Liver (tissue), 8 donors: ENCODE measurements at regions not wholly inside any gene's neighbourhood (a gene's known extent, or its start where the extent isn't known, plus 50 kb on each side); places are given as distances from the start of the nearest gene placed in this dataset.

Experiments
- DNase-seq: peaks from one replicate; pipeline ENCODE4 v3.0.0-alpha.2; 2017; ENCODE audit warnings: low spot score
- H3K27ac ChIP-seq, 2 donors: one replicate each; pipeline ENCODE4 v1.7.0; 2013; ENCODE audit warnings: inconsistent platforms in 2 of 2, low read length in 2 of 2, control low read depth in 1 of 2, low read depth in 1 of 2, mild to moderate bottlenecking in 1 of 2
- H3K27me3 ChIP-seq, 4 donors: one replicate each; pipeline versions ENCODE4 v1.6.1 to v1.7.0; 2013; ENCODE audit warnings: low read length in 3 of 4, inconsistent platforms in 1 of 4, mild to moderate bottlenecking in 1 of 4, moderate library complexity in 1 of 4; ENCODE audit not compliant: control insufficient read depth in 4 of 4, insufficient read depth in 4 of 4
- H3K36me3 ChIP-seq, 4 donors: one replicate each; pipeline versions ENCODE4 v1.6.1 to v1.7.0; 2013; ENCODE audit warnings: low read length in 3 of 4, mild to moderate bottlenecking in 3 of 4, low read depth in 1 of 4, moderate library complexity in 1 of 4; ENCODE audit not compliant: control insufficient read depth in 4 of 4, insufficient read depth in 3 of 4
- H3K4me1 ChIP-seq, 4 donors: one replicate each; pipeline versions ENCODE4 v1.6.1 to v1.7.0; 2013; ENCODE audit warnings: low read length in 3 of 4, mild to moderate bottlenecking in 3 of 4, moderate library complexity in 1 of 4; ENCODE audit not compliant: control insufficient read depth in 4 of 4, insufficient read depth in 4 of 4
- H3K4me3 ChIP-seq, 3 donors: one replicate each; pipeline versions ENCODE4 v1.6.1 to v1.7.0; 2013; ENCODE audit warnings: low read length in 3 of 3, control low read depth in 1 of 3, low read depth in 1 of 3, mild to moderate bottlenecking in 1 of 3
- H3K9ac ChIP-seq, 2 donors: one replicate each; pipeline ENCODE4 v1.7.0; 2013; ENCODE audit warnings: low read length in 2 of 2, mild to moderate bottlenecking in 2 of 2, moderate library complexity in 2 of 2, control low read depth in 1 of 2, low read depth in 1 of 2
- H3K9me3 ChIP-seq, 4 donors: one replicate each; pipeline versions ENCODE4 v1.6.1 to v1.7.0; 2013; ENCODE audit warnings: low read length in 3 of 4; ENCODE audit not compliant: control insufficient read depth in 4 of 4
- EGR1 ChIP-seq, 2 donors: IDR thresholded peaks; 2 replicates each; pipeline ENCODE4 v1.6.1; 2016 to 2018; ENCODE audit warnings: antibody characterized with exemption in 2 of 2, low read depth in 2 of 2
- FOXA1 ChIP-seq: IDR thresholded peaks from 2 replicates; pipeline ENCODE4 v1.6.1; 2016; ENCODE audit warnings: antibody characterized with exemption
- FOXA2 ChIP-seq: IDR thresholded peaks from 2 replicates; pipeline ENCODE4 v1.6.1; 2016; ENCODE audit warnings: antibody characterized with exemption
- GABPA ChIP-seq, 2 donors: IDR thresholded peaks in 1 of 2; conservative IDR thresholded peaks in 1 of 2; 2 replicates each; pipeline ENCODE4 v1.6.1; 2016; ENCODE audit warnings: antibody characterized with exemption in 2 of 2, mild to moderate bottlenecking in 1 of 2, moderate library complexity in 1 of 2
- HNF4G ChIP-seq: IDR thresholded peaks from 2 replicates; pipeline ENCODE4 v1.6.1; 2016; ENCODE audit warnings: antibody characterized with exemption
- RAD21 ChIP-seq, 2 donors: IDR thresholded peaks; 2 replicates each; pipeline ENCODE4 v1.6.1; 2016; ENCODE audit warnings: antibody characterized with exemption in 2 of 2, mild to moderate bottlenecking in 2 of 2
- SP1 ChIP-seq: IDR thresholded peaks from 2 replicates; pipeline ENCODE4 v1.6.1; 2018; ENCODE audit warnings: antibody characterized with exemption, mild to moderate bottlenecking
- TAF1 ChIP-seq: conservative IDR thresholded peaks from 2 replicates; pipeline ENCODE4 v1.6.1; 2016; ENCODE audit warnings: antibody characterized with exemption, mild to moderate bottlenecking
- WGBS: extraction: QIAGEN DNeasy Blood & Tissue Kit; methylation state at CpG from one replicate; pipeline ENCODE4 v1.1.7; 2013; 5-methylcytosine and 5-hydroxymethylcytosine counted together
- TF ChIP-seq, protein P1 (sequence below): IDR thresholded peaks from 2 replicates; pipeline ENCODE4 v1.6.1; 2016; ENCODE audit warnings: antibody characterized with exemption
- TF ChIP-seq, protein P2 (sequence below): fragments of 150-350 bp; IDR thresholded peaks from 2 replicates; pipeline ENCODE4 v1.5.1; 2017; ENCODE audit warnings: improper control_type of control experiment, low read depth, low read length; ENCODE audit not compliant: missing input control
- TF ChIP-seq, protein P3 (sequence below): IDR thresholded peaks from 2 replicates; pipeline ENCODE4 v1.6.1; 2016; ENCODE audit warnings: antibody characterized with exemption
- donor health status: healthy.
- donor health status: healthy.
- donor health status: healthy.
- donor health status: healthy.
- donor health status: healthy.

DNA sequence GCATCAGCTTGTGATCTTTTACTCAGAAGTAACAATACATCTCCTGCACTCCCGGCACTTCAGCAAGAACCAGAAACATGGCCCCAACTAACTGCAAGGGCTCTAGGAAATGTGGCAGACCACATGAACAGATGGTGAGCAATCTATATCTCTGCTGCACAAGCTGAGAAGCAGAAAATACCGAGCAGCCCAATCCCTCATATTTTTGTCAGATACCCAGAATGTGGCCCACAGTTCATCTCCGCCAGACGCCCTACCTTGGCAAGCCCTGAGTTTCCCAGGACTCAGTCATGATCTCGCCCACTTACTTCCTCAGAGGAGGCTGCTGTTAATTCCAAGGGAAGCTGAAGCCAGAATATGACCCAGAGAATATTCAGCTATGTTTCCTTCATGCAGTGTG is 63.1 kb upstream of the PHACTR1 start:
- H3K9ac ChIP-seq: no peak overlapping the region
- WGBS: 78% methylated on average over 5 of the region's 5 CpGs
- TF ChIP-seq EGR1 (IDR thresholded peaks at IDR 0.05; ENCODE audit: low read depth in 2 of 2): no peak
- no peak for TF ChIP-seq TAF1
- TF ChIP-seq, protein P1, sequence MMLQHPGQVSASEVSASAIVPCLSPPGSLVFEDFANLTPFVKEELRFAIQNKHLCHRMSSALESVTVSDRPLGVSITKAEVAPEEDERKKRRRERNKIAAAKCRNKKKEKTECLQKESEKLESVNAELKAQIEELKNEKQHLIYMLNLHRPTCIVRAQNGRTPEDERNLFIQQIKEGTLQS: no peak
- TF ChIP-seq RAD21 (IDR thresholded peaks at IDR 0.05): no peak
- no peak for TF ChIP-seq GABPA (IDR thresholded peaks at IDR 0.05 in 1 of 2, conservative IDR thresholded peaks at IDR 0.05 in 1 of 2)
- no peak for TF ChIP-seq FOXA1
- TF ChIP-seq, protein P2, sequence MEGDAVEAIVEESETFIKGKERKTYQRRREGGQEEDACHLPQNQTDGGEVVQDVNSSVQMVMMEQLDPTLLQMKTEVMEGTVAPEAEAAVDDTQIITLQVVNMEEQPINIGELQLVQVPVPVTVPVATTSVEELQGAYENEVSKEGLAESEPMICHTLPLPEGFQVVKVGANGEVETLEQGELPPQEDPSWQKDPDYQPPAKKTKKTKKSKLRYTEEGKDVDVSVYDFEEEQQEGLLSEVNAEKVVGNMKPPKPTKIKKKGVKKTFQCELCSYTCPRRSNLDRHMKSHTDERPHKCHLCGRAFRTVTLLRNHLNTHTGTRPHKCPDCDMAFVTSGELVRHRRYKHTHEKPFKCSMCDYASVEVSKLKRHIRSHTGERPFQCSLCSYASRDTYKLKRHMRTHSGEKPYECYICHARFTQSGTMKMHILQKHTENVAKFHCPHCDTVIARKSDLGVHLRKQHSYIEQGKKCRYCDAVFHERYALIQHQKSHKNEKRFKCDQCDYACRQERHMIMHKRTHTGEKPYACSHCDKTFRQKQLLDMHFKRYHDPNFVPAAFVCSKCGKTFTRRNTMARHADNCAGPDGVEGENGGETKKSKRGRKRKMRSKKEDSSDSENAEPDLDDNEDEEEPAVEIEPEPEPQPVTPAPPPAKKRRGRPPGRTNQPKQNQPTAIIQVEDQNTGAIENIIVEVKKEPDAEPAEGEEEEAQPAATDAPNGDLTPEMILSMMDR: no peak
- TF ChIP-seq, protein P3, sequence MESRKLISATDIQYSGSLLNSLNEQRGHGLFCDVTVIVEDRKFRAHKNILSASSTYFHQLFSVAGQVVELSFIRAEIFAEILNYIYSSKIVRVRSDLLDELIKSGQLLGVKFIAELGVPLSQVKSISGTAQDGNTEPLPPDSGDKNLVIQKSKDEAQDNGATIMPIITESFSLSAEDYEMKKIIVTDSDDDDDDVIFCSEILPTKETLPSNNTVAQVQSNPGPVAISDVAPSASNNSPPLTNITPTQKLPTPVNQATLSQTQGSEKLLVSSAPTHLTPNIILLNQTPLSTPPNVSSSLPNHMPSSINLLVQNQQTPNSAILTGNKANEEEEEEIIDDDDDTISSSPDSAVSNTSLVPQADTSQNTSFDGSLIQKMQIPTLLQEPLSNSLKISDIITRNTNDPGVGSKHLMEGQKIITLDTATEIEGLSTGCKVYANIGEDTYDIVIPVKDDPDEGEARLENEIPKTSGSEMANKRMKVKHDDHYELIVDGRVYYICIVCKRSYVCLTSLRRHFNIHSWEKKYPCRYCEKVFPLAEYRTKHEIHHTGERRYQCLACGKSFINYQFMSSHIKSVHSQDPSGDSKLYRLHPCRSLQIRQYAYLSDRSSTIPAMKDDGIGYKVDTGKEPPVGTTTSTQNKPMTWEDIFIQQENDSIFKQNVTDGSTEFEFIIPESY: no peak
- no peak for TF ChIP-seq HNF4G
- TF ChIP-seq SP1: no peak
- no peak for DNase-seq
- no peak overlapping the region for H3K27ac ChIP-seq
- no peaks in the 10 kb centered on the region for H3K4me1 ChIP-seq
- no peaks in the 10 kb centered on the region for H3K9me3 ChIP-seq
- no peak overlapping the region for H3K4me3 ChIP-seq
- peaks cover 0 to 7% (median 0%) of the 10 kb centered on the region in 4 donors for H3K27me3 ChIP-seq
- H3K36me3 ChIP-seq: no peaks in the 10 kb centered on the region

- 94% methylated on average over 3 of the region's 3 CpGs for WGBS
- no peak overlapping the region for H3K27ac ChIP-seq
- H3K9me3 ChIP-seq: no peaks in the 10 kb centered on the region
- no peak overlapping the region for H3K9ac ChIP-seq
- TF ChIP-seq TAF1: no peak
- no peaks in the 10 kb centered on the region for H3K36me3 ChIP-seq
- DNase-seq: no peak
- H3K4me1 ChIP-seq: no peaks in the 10 kb centered on the region
- no peak overlapping the region for H3K4me3 ChIP-seq
- peaks cover 0 to 7% (median 0%) of the 10 kb centered on the region in 4 donors for H3K27me3 ChIP-seq
Measured at GRCh38 chr6:12654107-12654506, 62.5 kb upstream of the PHACTR1 start.

GRCh38 chr6:12654514-12654913 is 62.1 kb upstream of the PHACTR1 start:
- 70% methylated on average over 3 of the region's 3 CpGs for WGBS
- no peak for TF ChIP-seq FOXA2
- Histone ChIP-seq H3K9ac (no peak overlapping the region), H3K4me1 (no peaks in the 10 kb centered on the region), H3K9me3 (no peaks in the 10 kb centered on the region), H3K4me3 (no peak overlapping the region), H3K36me3 (no peaks in the 10 kb centered on the region), H3K27ac (no peak overlapping the region), H3K27me3 (peaks cover 0 to 7% (median 0%) of the 10 kb centered on the region in 4 donors)
- DNase-seq: no peak
